ENCODE measurements at regions not wholly inside any gene's neighbourhood (a gene's known extent, or its start where the extent isn't known, plus 50 kb on each side); places are given as distances from the start of the nearest gene placed in this dataset.

GRCh38 chr4:137655302-137655701 lies 123.0 kb upstream of the PCDH18 start:
- TF ChIP-seq IRF3 (IDR thresholded peaks at IDR 0.05) = no peak
- TF ChIP-seq FOXM1 (IDR thresholded peaks at IDR 0.05; ENCODE audit: low read depth, low read length) = no peak
- TF ChIP-seq CTCF (IDR thresholded peaks at IDR 0.05 in 2 of 3, conservative IDR thresholded peaks at IDR 0.05 in 1 of 3; ENCODE audit: control insufficient read depth in 2 of 3, extremely low read depth in 1 of 3, insufficient read depth in 1 of 3, low read depth in 3 of 3, low read length in 3 of 3) = no peak
- TF ChIP-seq RAD21 (IDR thresholded peaks at IDR 0.05; ENCODE audit: insufficient read depth, low read depth, low read length) = no peak
- no peak for TF ChIP-seq ATF2 (IDR thresholded peaks at IDR 0.05; ENCODE audit: low read length)
- no peak for TF ChIP-seq TAF1 (IDR thresholded peaks at IDR 0.05; ENCODE audit: borderline replicate concordance, low read depth, low read length)
- no peak for TF ChIP-seq POLR2A (IDR thresholded peaks at IDR 0.05; ENCODE audit: low read depth, low read length)
- TF ChIP-seq YY1 (IDR thresholded peaks at IDR 0.05; ENCODE audit: low read depth, low read length) = no peak
- TF ChIP-seq HDAC6 (IDR thresholded peaks at IDR 0.05; ENCODE audit: unreplicated experiment) = no peak
- TF ChIP-seq ZBED1 (IDR thresholded peaks at IDR 0.05; ENCODE audit: borderline replicate concordance) = no peak

Data from GM12878 (cell line).